IMR-90 (cell line): ENCODE measurements at regions not wholly inside any gene's neighbourhood (a gene's known extent, or its start where the extent isn't known, plus 50 kb on each side); places are given as distances from the start of the nearest gene placed in this dataset.

ENCODE experiments used
- ATAC-seq: fragments of 200-7000 bp; cut with Tn5 transposase; 2 replicates; pipeline ENCODE4 v1.9.1; 2020; ENCODE audit warnings: low read depth, mild to moderate bottlenecking, moderate library complexity
- BruUV-seq: library from RNA; stranded (reverse); fragments of 400-500 nt; replicated peaks from 2 replicates; lab custom pipeline; 2021; lab: Mats Ljungman, UMichigan
- CTCF ChIA-PET: fragments of 300-600 bp; formaldehyde crosslinking; extraction: SDS; loops from one replicate; lab custom pipeline; 2021; ENCODE audit warnings: antibody characterized with exemption; lab: Yijun Ruan, JAX
- POLR2A ChIA-PET: fragments of 300-600 bp; sonication (Branson Sonifier 250); formaldehyde crosslinking; loops from one replicate; lab custom pipeline; 2022; ENCODE audit warnings: antibody characterized with exemption; ENCODE audit not compliant: unreplicated experiment; lab: Charles Lee
- DNase-seq: peaks from one replicate; pipeline ENCODE4 v3.0.0; 2013
- H2AFZ ChIP-seq: replicated peaks from 2 replicates; pipeline ENCODE3; 2013; ENCODE audit warnings: low read length, mild to moderate bottlenecking; ENCODE audit not compliant: poor library complexity
- H2AK5ac ChIP-seq: 2 replicates; pipeline ENCODE4 v1.6.1; 2013; ENCODE audit warnings: low read depth, low read length, inconsistent platforms
- H2AK9ac ChIP-seq: replicated peaks from 2 replicates; pipeline ENCODE3; 2013; ENCODE audit warnings: mild to moderate bottlenecking, low read depth, low read length, moderate library complexity; ENCODE audit not compliant: poor library complexity
- H2BK120ac ChIP-seq: 2 replicates; pipeline ENCODE4 v1.6.1; 2013; ENCODE audit warnings: low read depth, low read length, inconsistent platforms
- H2BK15ac ChIP-seq: 3 replicates; pipeline ENCODE4 v1.6.1; 2013; ENCODE audit warnings: low read depth, low read length, inconsistent platforms
- H2BK20ac ChIP-seq: 2 replicates; pipeline ENCODE4 v1.6.1; 2013; ENCODE audit warnings: low read depth, mild to moderate bottlenecking, inconsistent platforms, low read length, moderate library complexity
- H2BK5ac ChIP-seq: 2 replicates; pipeline ENCODE4 v1.6.1; 2013; ENCODE audit warnings: mild to moderate bottlenecking, low read depth, low read length, inconsistent platforms; ENCODE audit not compliant: poor library complexity, severe bottlenecking
- H3K14ac ChIP-seq: replicated peaks from 2 replicates; pipeline ENCODE4 v1.6.1; 2013; ENCODE audit warnings: low read depth, low read length, inconsistent platforms
- H3K18ac ChIP-seq: 2 replicates; pipeline ENCODE4 v1.6.1; 2013; ENCODE audit warnings: low read depth, low read length, control low read depth
- H3K23ac ChIP-seq: 2 replicates; pipeline ENCODE4 v1.6.1; 2013; ENCODE audit warnings: low read depth, low read length, inconsistent platforms
- H3K27ac ChIP-seq: 2 replicates; pipeline ENCODE4 v1.5.1; 2013; ENCODE audit warnings: mild to moderate bottlenecking, control low read depth, low read length; ENCODE audit not compliant: insufficient read depth
- H3K27me3 ChIP-seq: 2 replicates; pipeline ENCODE4 v1.6.1; 2013; ENCODE audit warnings: low read length; ENCODE audit not compliant: control insufficient read depth, insufficient read depth
- H3K36me3 ChIP-seq: 2 replicates; pipeline ENCODE4 v1.6.1; 2013; ENCODE audit warnings: low read length, mixed read lengths; ENCODE audit not compliant: control insufficient read depth, insufficient read depth
- H3K4ac ChIP-seq: 2 replicates; pipeline ENCODE4 v1.6.1; 2013; ENCODE audit warnings: low read depth, low read length, inconsistent platforms
- H3K4me1 ChIP-seq: 2 replicates; pipeline ENCODE4 v1.6.1; 2013; ENCODE audit warnings: low read length, mixed read lengths; ENCODE audit not compliant: control insufficient read depth, insufficient read depth
- H3K4me2 ChIP-seq: 2 replicates; pipeline ENCODE4 v1.6.1; 2013; ENCODE audit warnings: low read depth, mild to moderate bottlenecking, control low read depth, low read length, moderate library complexity
- H3K4me3 ChIP-seq: 2 replicates; pipeline ENCODE4 v1.5.1; 2013; ENCODE audit warnings: low read depth, mild to moderate bottlenecking, control low read depth, low read length, moderate library complexity; ENCODE audit not compliant: insufficient read depth
- H3K56ac ChIP-seq: 2 replicates; pipeline ENCODE4 v1.6.1; 2013; ENCODE audit warnings: low read length, inconsistent platforms; ENCODE audit not compliant: insufficient read depth; ENCODE audit errors: extremely low read depth
- H3K79me1 ChIP-seq, 2 experiments: 2 replicates each; pipeline ENCODE4 v1.6.1; 2013; ENCODE audit warnings: low read length in 2 of 2, inconsistent platforms in 1 of 2, low read depth in 1 of 2
- H3K9ac ChIP-seq: 2 replicates; pipeline ENCODE4 v1.6.1; 2013; ENCODE audit warnings: low read depth, low read length, control low read depth
- H3K9me1 ChIP-seq: 2 replicates; pipeline ENCODE4 v1.6.1; 2013; ENCODE audit warnings: low read length, inconsistent platforms; ENCODE audit not compliant: insufficient read depth
- H3K9me3 ChIP-seq: 2 replicates; pipeline ENCODE4 v1.6.1; 2013; ENCODE audit warnings: low read length; ENCODE audit not compliant: control insufficient read depth, insufficient read depth
- H4K20me1 ChIP-seq: 2 replicates; pipeline ENCODE4 v1.6.1; 2013; ENCODE audit warnings: low read length, inconsistent platforms; ENCODE audit not compliant: insufficient read depth
- H4K5ac ChIP-seq: 2 replicates; pipeline ENCODE4 v1.6.1; 2013; ENCODE audit warnings: mild to moderate bottlenecking, low read depth, low read length, control low read depth
- H4K8ac ChIP-seq, 2 experiments: 2 replicates each; pipeline ENCODE4 v1.6.1; 2013; ENCODE audit warnings: low read depth in 2 of 2, low read length in 2 of 2, control low read depth in 1 of 2, inconsistent platforms in 1 of 2
- H4K91ac ChIP-seq: 2 replicates; pipeline ENCODE4 v1.6.1; 2013; ENCODE audit warnings: low read depth, low read length, inconsistent platforms; ENCODE audit not compliant: insufficient read depth
- BHLHE40 ChIP-seq: fragments of 150-350 bp; IDR thresholded peaks from 2 replicates; pipeline ENCODE4 v1.6.1; 2016; ENCODE audit warnings: mild to moderate bottlenecking, low read depth, low read length
- ELK1 ChIP-seq: fragments of 150-350 bp; IDR thresholded peaks from 2 replicates; pipeline ENCODE4 v1.6.1; 2016; ENCODE audit warnings: low read depth, mild to moderate bottlenecking, low read length, moderate library complexity, borderline replicate concordance
- FOS ChIP-seq: fragments of 150-350 bp; IDR thresholded peaks from 2 replicates; pipeline ENCODE4 v1.6.1; 2016; ENCODE audit warnings: low read depth, low read length
- MAFK ChIP-seq: IDR thresholded peaks from 2 replicates; pipeline ENCODE4 v1.6.1; 2012; ENCODE audit warnings: low read depth, low read length, improper control_type of control experiment
- RFX5 ChIP-seq: IDR thresholded peaks from 2 replicates; pipeline ENCODE4 v1.8.0; 2012; ENCODE audit warnings: low read depth, mild to moderate bottlenecking, low read length, moderate library complexity
- SMC3 ChIP-seq: fragments of 150-350 bp; IDR thresholded peaks from 2 replicates; pipeline ENCODE4 v1.6.1; 2016; ENCODE audit warnings: low read depth, mild to moderate bottlenecking, antibody characterized with exemption, low read length, moderate library complexity
- WGBS, 2 experiments: methylation state at CpG; one replicate each; pipeline versions ENCODE4 v1.1.5 to v1.1.7; 2013; ENCODE audit warnings: missing lambda C conversion rate in 2 of 2; ENCODE audit not compliant: insufficient read length in 1 of 2; ENCODE audit errors: extremely low coverage in 2 of 2; 5-methylcytosine and 5-hydroxymethylcytosine counted together
- dilution Hi-C: fragments of 300-500 bp; cut with HindIII; formaldehyde crosslinking; loops from one replicate; pipeline ENCODE4 v1.14.3; 2018; ENCODE audit warnings: low sequenced_read_pairs; ENCODE audit not compliant: unreplicated experiment
- in situ Hi-C: fragments of 300-500 bp; cut with MboI; formaldehyde crosslinking; loops from 3 replicates; pipeline ENCODE4 v1.14.3; 2019; ENCODE audit warnings: low sequenced_read_pairs, inconsistent platforms, mixed read lengths
- intact Hi-C: fragments of 100-400 bp; cut with micrococcal nuclease; formaldehyde crosslinking; loops from 2 replicates; pipeline ENCODE4 v1.10.0; 2022

- no peak for ATAC-seq
- DNase-seq = no peak
- no peak overlapping the region for H4K5ac ChIP-seq
- H3K9me1 ChIP-seq = peaks cover 22% of the 10 kb centered on the region
- no CpG with 5 or more reads among the region's 4 CpGs for WGBS, 2 experiments
- no peak overlapping the region for H3K9ac ChIP-seq
- in situ Hi-C loops (no loop called here), intact Hi-C loops (no loop called here), dilution Hi-C loops (no loop called here)
- ChIA-PET POLR2A (no interaction called here), CTCF (no interaction called here)
- no peak overlapping the region for H2AFZ ChIP-seq
- 0 out of 4 replicates have a peak overlapping the region, but pooled peaks of 1 of the 2 experiments have one; percentile 11 for H4K8ac ChIP-seq
- H3K27ac ChIP-seq = no peak overlapping the region
- peak overlapping the region; percentile 50 for H3K14ac ChIP-seq
- no peaks in the 10 kb centered on the region for H3K36me3 ChIP-seq
- no TSS peak for BruUV-seq
- no peaks in the 10 kb centered on the region for H3K9me3 ChIP-seq
- TF ChIP-seq MAFK = no peak
- no peak for TF ChIP-seq RFX5
- TF ChIP-seq ELK1 = no peak
- TF ChIP-seq FOS = no peak
- no peak for TF ChIP-seq SMC3
- TF ChIP-seq BHLHE40 = no peak
- H2BK5ac ChIP-seq = no peak overlapping the region
- peak overlapping the region; percentile 24 for H2BK20ac ChIP-seq
- peak overlapping the region; percentile 26; the same call in 1 of the 2 replicates for H2BK120ac ChIP-seq
- H2AK5ac ChIP-seq = no peak overlapping the region
- no peak overlapping the region for H3K4me3 ChIP-seq
- H4K91ac ChIP-seq = no peak overlapping the region
- no peak overlapping the region for H3K23ac ChIP-seq
- no peak overlapping the region for H3K4me2 ChIP-seq
- no peak overlapping the region for H3K4ac ChIP-seq
- H3K4me1 ChIP-seq = peaks cover 13% of the 10 kb centered on the region
- H3K27me3 ChIP-seq = no peaks in the 10 kb centered on the region
- H2AK9ac ChIP-seq = no peak overlapping the region
- no peak overlapping the region for H3K18ac ChIP-seq
- no peaks in the 10 kb centered on the region for H4K20me1 ChIP-seq
- no peaks in the 10 kb centered on the region for H3K79me1 ChIP-seq
- no peak overlapping the region for H2BK15ac ChIP-seq
- no peak overlapping the region for H3K56ac ChIP-seq
Observed at GRCh38 chr6:40953486-40953885, 85.5 kb downstream of the UNC5CL start.
